ENCODE measurements at regions not wholly inside any gene's neighbourhood (a gene's known extent, or its start where the extent isn't known, plus 50 kb on each side); places are given as distances from the start of the nearest gene placed in this dataset.
A peak's percentile ranks its signal among the peaks of the same experiment; 100 is the strongest.

DNA sequence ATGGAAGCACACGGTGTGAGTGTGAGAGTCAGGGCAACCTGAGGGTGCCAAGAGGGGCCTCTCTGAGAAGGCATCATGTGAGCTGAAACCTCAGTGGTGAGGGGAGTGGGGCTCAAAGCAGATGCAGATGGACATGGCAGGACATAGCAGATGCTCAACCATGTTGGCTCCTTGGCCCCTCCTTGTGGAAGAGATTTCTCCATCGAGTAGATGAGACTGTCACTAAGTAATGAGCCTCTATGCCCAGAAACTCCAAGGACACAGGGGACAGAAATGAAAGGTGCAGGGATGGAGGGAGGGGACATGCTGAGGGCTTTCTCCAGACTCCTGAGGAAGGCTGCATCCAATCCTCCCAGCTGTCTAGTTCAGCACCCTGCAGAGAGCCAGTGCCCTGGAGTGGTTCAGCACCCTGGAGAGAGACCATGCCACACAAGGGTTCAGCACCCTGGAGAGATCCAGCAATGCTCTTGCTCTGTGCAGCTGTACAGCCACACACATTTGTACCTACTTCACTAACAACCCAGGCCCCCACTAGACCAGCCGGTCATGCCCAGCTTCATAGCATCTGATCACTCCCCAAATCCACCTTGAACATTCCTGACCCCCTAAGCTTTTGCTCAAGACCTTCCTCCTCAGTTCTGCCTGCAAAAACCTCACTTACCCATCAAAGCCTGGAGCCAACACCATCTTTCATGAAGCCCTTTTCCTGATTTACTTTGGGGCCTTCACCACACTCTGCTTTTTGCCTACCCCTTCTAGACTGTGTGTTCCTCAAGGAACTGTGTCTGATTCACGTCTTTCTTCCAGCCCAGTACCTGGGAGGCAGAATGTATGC is 252.0 kb downstream of the CTTN start (continued):
- TF ChIP-seq, protein P1, sequence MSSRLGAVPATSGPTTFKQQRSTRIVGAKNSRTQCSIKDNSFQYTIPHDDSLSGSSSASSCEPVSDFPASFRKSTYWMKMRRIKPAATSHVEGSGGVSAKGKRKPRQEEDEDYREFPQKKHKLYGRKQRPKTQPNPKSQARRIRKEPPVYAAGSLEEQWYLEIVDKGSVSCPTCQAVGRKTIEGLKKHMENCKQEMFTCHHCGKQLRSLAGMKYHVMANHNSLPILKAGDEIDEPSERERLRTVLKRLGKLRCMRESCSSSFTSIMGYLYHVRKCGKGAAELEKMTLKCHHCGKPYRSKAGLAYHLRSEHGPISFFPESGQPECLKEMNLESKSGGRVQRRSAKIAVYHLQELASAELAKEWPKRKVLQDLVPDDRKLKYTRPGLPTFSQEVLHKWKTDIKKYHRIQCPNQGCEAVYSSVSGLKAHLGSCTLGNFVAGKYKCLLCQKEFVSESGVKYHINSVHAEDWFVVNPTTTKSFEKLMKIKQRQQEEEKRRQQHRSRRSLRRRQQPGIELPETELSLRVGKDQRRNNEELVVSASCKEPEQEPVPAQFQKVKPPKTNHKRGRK (tag; IDR thresholded peaks at IDR 0.05): no peak
- TF ChIP-seq BCOR (IDR thresholded peaks at IDR 0.05) (no peak), CHD4 (IDR thresholded peaks at IDR 0.05; ENCODE audit: insufficient read depth, insufficient replicate concordance, low read depth, low read length, poor library complexity, severe bottlenecking) (no peak), SMC3 (conservative IDR thresholded peaks at IDR 0.05; ENCODE audit: insufficient read depth, low read depth, low read length) (no peak), SRSF3 (IDR thresholded peaks at IDR 0.05; ENCODE audit: insufficient read depth, low read length) (no peak), ZNF140 (CRISPR knock-in tag; IDR thresholded peaks at IDR 0.05) (no peak), PYGO2 (tag; IDR thresholded peaks at IDR 0.05) (no peak), ESRRB (CRISPR knock-in tag; IDR thresholded peaks at IDR 0.05; ENCODE audit: borderline replicate concordance) (no peak), MAFG (tag; conservative IDR thresholded peaks at IDR 0.05) (no peak), RUNX1 (IDR thresholded peaks at IDR 0.05; ENCODE audit: low read depth) (no peak), KLF16 (IDR thresholded peaks at IDR 0.05) (no peak), ZNF253 (CRISPR knock-in tag; conservative IDR thresholded peaks at IDR 0.05) (no peak), CC2D1A (IDR thresholded peaks at IDR 0.05) (no peak), ZNF239 (CRISPR knock-in tag; IDR thresholded peaks at IDR 0.05) (peak; percentile 55; the same call in 1 of the 2 replicates), HMGN3 (IDR thresholded peaks at IDR 0.05; ENCODE audit: borderline replicate concordance, extremely low read depth, insufficient read length, low read depth, low read length) (no peak), DPF2 (IDR thresholded peaks at IDR 0.05) (no peak), LEF1 (IDR thresholded peaks at IDR 0.05) (no peak), CHCHD3 (CRISPR knock-in tag; IDR thresholded peaks at IDR 0.05) (no peak)
- TF ChIP-seq, protein P2, sequence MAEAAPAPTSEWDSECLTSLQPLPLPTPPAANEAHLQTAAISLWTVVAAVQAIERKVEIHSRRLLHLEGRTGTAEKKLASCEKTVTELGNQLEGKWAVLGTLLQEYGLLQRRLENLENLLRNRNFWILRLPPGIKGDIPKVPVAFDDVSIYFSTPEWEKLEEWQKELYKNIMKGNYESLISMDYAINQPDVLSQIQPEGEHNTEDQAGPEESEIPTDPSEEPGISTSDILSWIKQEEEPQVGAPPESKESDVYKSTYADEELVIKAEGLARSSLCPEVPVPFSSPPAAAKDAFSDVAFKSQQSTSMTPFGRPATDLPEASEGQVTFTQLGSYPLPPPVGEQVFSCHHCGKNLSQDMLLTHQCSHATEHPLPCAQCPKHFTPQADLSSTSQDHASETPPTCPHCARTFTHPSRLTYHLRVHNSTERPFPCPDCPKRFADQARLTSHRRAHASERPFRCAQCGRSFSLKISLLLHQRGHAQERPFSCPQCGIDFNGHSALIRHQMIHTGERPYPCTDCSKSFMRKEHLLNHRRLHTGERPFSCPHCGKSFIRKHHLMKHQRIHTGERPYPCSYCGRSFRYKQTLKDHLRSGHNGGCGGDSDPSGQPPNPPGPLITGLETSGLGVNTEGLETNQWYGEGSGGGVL (CRISPR knock-in tag; IDR thresholded peaks at IDR 0.05): no peak
- TF ChIP-seq, protein P3, sequence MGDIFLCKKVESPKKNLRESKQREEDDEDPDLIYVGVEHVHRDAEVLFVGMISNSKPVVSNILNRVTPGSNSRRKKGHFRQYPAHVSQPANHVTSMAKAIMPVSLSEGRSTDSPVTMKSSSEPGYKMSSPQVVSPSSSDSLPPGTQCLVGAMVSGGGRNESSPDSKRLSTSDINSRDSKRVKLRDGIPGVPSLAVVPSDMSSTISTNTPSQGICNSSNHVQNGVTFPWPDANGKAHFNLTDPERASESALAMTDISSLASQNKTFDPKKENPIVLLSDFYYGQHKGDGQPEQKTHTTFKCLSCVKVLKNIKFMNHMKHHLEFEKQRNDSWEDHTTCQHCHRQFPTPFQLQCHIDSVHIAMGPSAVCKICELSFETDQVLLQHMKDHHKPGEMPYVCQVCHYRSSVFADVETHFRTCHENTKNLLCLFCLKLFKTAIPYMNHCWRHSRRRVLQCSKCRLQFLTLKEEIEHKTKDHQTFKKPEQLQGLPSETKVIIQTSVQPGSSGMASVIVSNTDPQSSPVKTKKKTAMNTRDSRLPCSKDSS (IDR thresholded peaks at IDR 0.05; ENCODE audit: low read depth, partially characterized antibody): no peak
- TF ChIP-seq, protein P4, sequence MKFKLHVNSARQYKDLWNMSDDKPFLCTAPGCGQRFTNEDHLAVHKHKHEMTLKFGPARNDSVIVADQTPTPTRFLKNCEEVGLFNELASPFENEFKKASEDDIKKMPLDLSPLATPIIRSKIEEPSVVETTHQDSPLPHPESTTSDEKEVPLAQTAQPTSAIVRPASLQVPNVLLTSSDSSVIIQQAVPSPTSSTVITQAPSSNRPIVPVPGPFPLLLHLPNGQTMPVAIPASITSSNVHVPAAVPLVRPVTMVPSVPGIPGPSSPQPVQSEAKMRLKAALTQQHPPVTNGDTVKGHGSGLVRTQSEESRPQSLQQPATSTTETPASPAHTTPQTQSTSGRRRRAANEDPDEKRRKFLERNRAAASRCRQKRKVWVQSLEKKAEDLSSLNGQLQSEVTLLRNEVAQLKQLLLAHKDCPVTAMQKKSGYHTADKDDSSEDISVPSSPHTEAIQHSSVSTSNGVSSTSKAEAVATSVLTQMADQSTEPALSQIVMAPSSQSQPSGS (CRISPR knock-in tag; IDR thresholded peaks at IDR 0.05): no peak

All from K562 (cell line).